K562 (cell line): ENCODE measurements at regions not wholly inside any gene's neighbourhood (a gene's known extent, or its start where the extent isn't known, plus 50 kb on each side); places are given as distances from the start of the nearest gene placed in this dataset.

Experiments
- BDP1 ChIP-seq: IDR thresholded peaks from 3 replicates; pipeline ENCODE4 v1.6.1; 2011; ENCODE audit not compliant: insufficient read length, insufficient read depth
- CXXC5 ChIP-seq: fragments of 250-450 bp; sonication (Bioruptor Pico); IDR thresholded peaks from 2 replicates; pipeline ENCODE4 v1.8.0; 2022; ENCODE audit warnings: inconsistent platforms, mild to moderate bottlenecking, moderate library complexity
- ETS1 ChIP-seq: conservative IDR thresholded peaks from 2 replicates; pipeline ENCODE4 v1.6.1; 2011; ENCODE audit warnings: low read depth, mild to moderate bottlenecking, low read length; ENCODE audit not compliant: control insufficient read depth
- GABPB1 ChIP-seq: sonication (generic); formaldehyde crosslinking; IDR thresholded peaks from 2 replicates; pipeline ENCODE4 v1.8.0; 2022; ENCODE audit warnings: mild to moderate bottlenecking, missing genetic modification reagents
- HIVEP1 ChIP-seq: fragments of 250-450 bp; sonication (Bioruptor Pico); IDR thresholded peaks from 2 replicates; pipeline ENCODE4 v1.4.0; 2020; ENCODE audit warnings: mild to moderate bottlenecking
- HNRNPL ChIP-seq: fragments of 200-400 bp; formaldehyde crosslinking; IDR thresholded peaks from 2 replicates; pipeline ENCODE4 v1.6.1; 2017; ENCODE audit warnings: low read depth, mild to moderate bottlenecking, low read length
- KDM4B ChIP-seq, 2 experiments: fragments of 450-650 bp in 1 of 2; sonication (generic) in 1 of 2; IDR thresholded peaks; 2 replicates each; pipeline ENCODE4 v1.6.1; 2016 to 2017; ENCODE audit warnings: borderline replicate concordance in 2 of 2, antibody characterized with exemption in 1 of 2, low read depth in 1 of 2, mild to moderate bottlenecking in 1 of 2
- KLF10 ChIP-seq: fragments of 250-450 bp; sonication (Bioruptor Pico); IDR thresholded peaks from 2 replicates; pipeline ENCODE4 v1.6.1; 2021; ENCODE audit warnings: matching md5 sums
- MYC ChIP-seq, 2 experiments: fragments of 250-450 bp in 1 of 2; sonication (Bioruptor Pico) in 1 of 2; IDR thresholded peaks; 2 replicates each; pipeline versions ENCODE4 v1.5.1 to v1.6.1; 2012 to 2021; ENCODE audit warnings: low read depth in 2 of 2, borderline replicate concordance in 1 of 2, improper control_type of control experiment in 1 of 2, low read length in 1 of 2, mild to moderate bottlenecking in 1 of 2, moderate library complexity in 1 of 2
- NBN ChIP-seq: fragments of 450-650 bp; IDR thresholded peaks from 2 replicates; pipeline ENCODE4 v1.6.1; 2016; ENCODE audit warnings: low read depth, mild to moderate bottlenecking
- NCOA4 ChIP-seq: fragments of 450-650 bp; IDR thresholded peaks from 2 replicates; pipeline ENCODE4 v1.6.1; 2018; ENCODE audit warnings: mild to moderate bottlenecking; ENCODE audit not compliant: partially characterized antibody
- PHF20 ChIP-seq: fragments of 450-650 bp; IDR thresholded peaks from 2 replicates; pipeline ENCODE4 v1.6.1; 2018; ENCODE audit not compliant: partially characterized antibody
- PTBP1 ChIP-seq: fragments of 200-400 bp; formaldehyde crosslinking; IDR thresholded peaks from 2 replicates; pipeline ENCODE4 v1.6.1; 2017; ENCODE audit warnings: low read depth, low read length
- RBM15 ChIP-seq: fragments of 200-400 bp; formaldehyde crosslinking; IDR thresholded peaks from 2 replicates; pipeline ENCODE4 v1.6.1; 2018; ENCODE audit warnings: mild to moderate bottlenecking, low read length, moderate library complexity; ENCODE audit not compliant: insufficient read depth
- SLC30A9 ChIP-seq: fragments of 250-450 bp; sonication (Bioruptor Pico); IDR thresholded peaks from 2 replicates; pipeline ENCODE4 v1.8.0; 2022; ENCODE audit warnings: mild to moderate bottlenecking, moderate library complexity
- SOX6 ChIP-seq: fragments of 450-650 bp; IDR thresholded peaks from 2 replicates; pipeline ENCODE4 v1.6.1; 2014; ENCODE audit warnings: mild to moderate bottlenecking
- SREBF2 ChIP-seq: sonication (generic); formaldehyde crosslinking; IDR thresholded peaks from 2 replicates; pipeline ENCODE4 v1.4.0; 2020; ENCODE audit warnings: mild to moderate bottlenecking, missing genetic modification reagents
- U2AF2 ChIP-seq: fragments of 200-400 bp; formaldehyde crosslinking; optimal IDR thresholded peaks from 2 replicates; pipeline ENCODE3; 2017; ENCODE audit warnings: low read depth, mild to moderate bottlenecking, low read length
- ZBTB1 ChIP-seq: sonication (generic); formaldehyde crosslinking; IDR thresholded peaks from 2 replicates; pipeline ENCODE4 v1.8.1; 2023; ENCODE audit warnings: missing genetic modification reagents, low read depth, mild to moderate bottlenecking, borderline replicate concordance
- ZBTB17 ChIP-seq: fragments of 450-650 bp; formaldehyde crosslinking; IDR thresholded peaks from 2 replicates; pipeline ENCODE4 v1.4.0; 2020; ENCODE audit warnings: mild to moderate bottlenecking
- ZFPM2 ChIP-seq: fragments of 250-450 bp; sonication (Bioruptor Pico); IDR thresholded peaks from 2 replicates; pipeline ENCODE4 v1.5.1; 2022; ENCODE audit warnings: mild to moderate bottlenecking
- ZNF133 ChIP-seq: fragments of 250-450 bp; sonication (Bioruptor Pico); IDR thresholded peaks from 2 replicates; pipeline ENCODE4 v1.4.0; 2020; ENCODE audit warnings: mild to moderate bottlenecking
- ZNF277 ChIP-seq: fragments of 250-450 bp; sonication (Bioruptor Pico); IDR thresholded peaks from 2 replicates; pipeline ENCODE4 v1.8.0; 2022; ENCODE audit warnings: inconsistent platforms, mild to moderate bottlenecking, moderate library complexity, borderline replicate concordance
- ZNF398 ChIP-seq: fragments of 250-450 bp; sonication (Bioruptor Pico); IDR thresholded peaks from 2 replicates; pipeline ENCODE4 v1.8.0; 2021; ENCODE audit warnings: moderate library complexity, mild to moderate bottlenecking, inconsistent platforms
- ZNF655 ChIP-seq: fragments of 250-450 bp; sonication (Bioruptor Pico); IDR thresholded peaks from 2 replicates; pipeline ENCODE4 v1.5.0; 2021
- ZNF668 ChIP-seq: fragments of 250-450 bp; sonication (Bioruptor Pico); IDR thresholded peaks from 2 replicates; pipeline ENCODE4 v1.8.0; 2022; ENCODE audit warnings: mild to moderate bottlenecking, inconsistent platforms

GRCh38 chr1:67923074-67923473, 89.8 kb upstream of the GNG12 start (continued):
- TF ChIP-seq BDP1, result no peak
- TF ChIP-seq SLC30A9 (CRISPR knock-in tag), result no peak
- TF ChIP-seq SOX6, result no peak
- no peak for TF ChIP-seq PTBP1
- no peak for TF ChIP-seq SREBF2
- TF ChIP-seq NBN, result no peak
- 0 out of 2 replicates have a peak, but pooled peaks have one; percentile 32 for TF ChIP-seq ZFPM2 (CRISPR knock-in tag)
- no peak for TF ChIP-seq ZBTB1
- no peak for TF ChIP-seq ZNF655 (CRISPR knock-in tag)
- peak; percentile 85 for TF ChIP-seq ZBTB17
- no peak for TF ChIP-seq U2AF2
- no peak for TF ChIP-seq HNRNPL
- no peak for TF ChIP-seq KDM4B (IDR thresholded peaks at IDR 0.05; ENCODE audit: borderline replicate concordance in 2 of 2, low read depth in 1 of 2)
- TF ChIP-seq HIVEP1 (CRISPR knock-in tag), result peak; percentile 90
- no peak for TF ChIP-seq ZNF277 (CRISPR knock-in tag)
- TF ChIP-seq RBM15, result no peak
- no peak for TF ChIP-seq NCOA4
- TF ChIP-seq ZNF668 (CRISPR knock-in tag), result peak; percentile 91
- TF ChIP-seq ETS1, result no peak
- TF ChIP-seq ZNF398 (CRISPR knock-in tag), result peak; percentile 79; the same call in 1 of the 2 replicates
- TF ChIP-seq KLF10 (CRISPR knock-in tag), result no peak
- TF ChIP-seq MYC (IDR thresholded peaks at IDR 0.05; ENCODE audit: low read depth, low read length), result no peak
- peak; percentile 65; the same call in 1 of the 2 replicates for TF ChIP-seq MYC (CRISPR knock-in tag; IDR thresholded peaks at IDR 0.05; ENCODE audit: borderline replicate concordance, low read depth)
- no peak for TF ChIP-seq ZNF133 (CRISPR knock-in tag)
- TF ChIP-seq GABPB1 (CRISPR knock-in tag), result no peak
- no peak for TF ChIP-seq PHF20
- peak; percentile 90 for TF ChIP-seq CXXC5 (CRISPR knock-in tag)
